HG02885 (cell line): ENCODE measurements at regions not wholly inside any gene's neighbourhood (a gene's known extent, or its start where the extent isn't known, plus 50 kb on each side); places are given as distances from the start of the nearest gene placed in this dataset.

Experiments
- ATAC-seq: cut with Tn5 transposase; IDR thresholded peaks from one replicate; pipeline ENCODE4 v1.9.1; 2021; ENCODE audit warnings: mild to moderate bottlenecking; ENCODE audit not compliant: unreplicated experiment, poor library complexity

GRCh38 chr3:24958271-24958670 lies 463.6 kb upstream of the THRB start:
- ATAC-seq, result no peak

DNA sequence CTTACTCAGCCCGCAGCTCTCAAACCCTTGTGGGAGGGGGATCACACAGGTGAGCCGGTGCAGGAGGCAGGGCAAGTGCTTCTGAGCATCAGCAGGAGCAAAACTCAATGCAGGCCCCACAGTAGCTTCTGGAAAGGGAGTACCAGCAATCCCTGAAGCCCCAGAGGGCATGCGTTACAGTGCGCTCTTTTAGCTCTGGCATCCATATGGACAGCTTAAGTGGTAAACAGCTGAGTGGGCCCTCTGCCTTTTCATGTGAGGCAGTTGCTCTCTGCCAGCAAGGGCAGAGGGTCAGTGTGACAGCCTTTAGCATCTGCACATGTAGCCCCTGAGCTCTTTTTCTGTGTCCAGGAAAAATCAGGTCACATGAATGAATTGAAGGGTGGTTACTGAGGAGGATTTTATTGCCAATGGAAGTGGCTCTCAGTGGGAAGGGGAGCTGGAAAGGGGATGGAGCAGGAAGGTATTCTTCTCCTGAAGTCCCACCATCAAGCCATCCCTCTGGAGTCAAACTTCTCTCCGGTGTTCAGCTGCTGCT lies 464.3 kb upstream of the THRB start:
- ATAC-seq, result no peak

DNA sequence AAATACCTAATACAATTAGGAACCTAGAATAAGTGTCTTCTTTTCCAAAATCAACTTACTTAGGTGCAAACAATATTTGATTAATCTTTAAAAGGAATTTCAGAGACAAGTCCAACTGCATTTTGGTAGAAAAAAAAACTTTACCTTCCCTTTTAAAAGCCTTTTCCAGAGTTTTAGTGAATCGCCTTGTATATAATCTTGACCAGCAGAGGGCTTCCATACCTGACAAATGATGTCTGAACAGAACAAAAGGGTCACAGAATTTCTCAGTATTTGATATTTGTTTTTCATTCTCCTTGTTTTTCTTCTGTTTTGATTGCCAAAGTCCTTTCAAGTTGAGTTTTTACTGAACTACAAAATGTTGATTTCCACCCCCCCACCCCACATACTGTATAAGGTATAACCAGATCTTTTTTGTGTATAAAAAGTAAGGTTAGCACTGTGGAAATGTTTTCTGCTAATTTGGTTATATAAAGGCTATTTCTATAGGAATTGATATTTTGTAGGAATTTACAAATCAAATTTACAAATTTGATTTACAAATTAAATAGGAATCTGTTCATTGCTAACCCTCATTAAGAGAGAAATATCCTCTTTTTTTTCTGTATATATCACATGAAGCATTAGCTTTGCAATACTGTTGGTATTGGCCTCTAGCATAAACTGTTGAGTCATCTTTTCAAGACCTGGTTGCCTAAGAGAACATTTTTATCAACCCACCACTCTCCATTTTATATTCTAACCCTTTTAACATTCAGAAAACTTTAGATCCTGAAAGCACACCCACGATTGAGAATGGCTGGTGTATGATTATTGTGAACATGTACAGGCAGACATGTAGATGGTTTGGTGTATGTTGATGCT lies 464.1 kb upstream of the RARB start:
- no peak for ATAC-seq

DNA sequence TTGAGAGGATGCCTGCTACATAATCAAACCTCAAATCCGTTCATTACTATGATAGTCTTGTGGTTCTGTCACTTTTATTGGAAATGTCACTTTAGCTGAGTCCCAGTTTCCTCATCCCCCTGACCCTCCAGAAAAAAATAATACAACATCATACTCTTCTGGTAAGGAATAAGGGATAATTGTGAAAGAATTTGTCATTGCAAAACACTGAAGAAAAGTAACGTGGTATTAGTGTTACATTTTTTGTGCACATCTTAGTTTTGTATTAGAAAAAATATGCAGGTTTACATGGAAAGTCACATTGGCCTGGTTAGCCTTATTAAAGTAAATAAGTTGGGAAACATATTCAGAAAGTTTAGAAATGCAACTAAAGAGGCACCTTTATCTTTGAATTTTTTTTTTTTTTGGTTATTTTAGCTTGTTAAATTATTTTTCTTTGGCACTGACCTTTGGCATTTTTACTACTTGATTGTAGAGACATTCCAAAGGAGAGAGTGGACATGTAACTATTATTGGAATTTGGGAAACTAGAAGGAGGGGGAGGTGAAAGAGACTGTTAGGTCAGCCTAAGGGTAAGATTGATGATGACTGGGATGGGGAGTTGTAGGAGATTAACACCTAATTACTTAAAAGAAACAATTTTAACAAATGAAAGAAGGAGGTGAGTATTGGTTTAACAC lies 462.2 kb upstream of the RARB start:
- ATAC-seq, result no peak

DNA sequence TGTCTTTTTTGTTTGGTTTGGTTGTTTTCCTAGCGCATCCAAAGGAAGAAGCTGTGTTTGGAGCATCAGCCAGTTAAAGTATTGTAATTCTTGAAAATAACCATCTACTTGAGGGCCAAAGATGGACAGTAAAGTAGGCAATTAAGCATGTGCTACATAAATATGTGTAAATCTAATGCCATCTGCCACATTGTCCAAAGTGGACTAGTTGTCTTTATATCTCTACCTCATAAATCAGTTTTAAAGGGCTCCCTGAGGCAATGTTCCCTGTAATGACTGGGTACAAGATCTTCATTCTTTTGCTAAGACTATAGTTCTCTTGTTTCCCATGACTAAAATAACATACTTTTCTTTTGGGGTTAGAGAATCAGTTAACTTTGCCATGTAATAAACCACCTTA lies 460.0 kb upstream of the RARB start:
- ATAC-seq, result no peak

- no peak for ATAC-seq
Observed at GRCh38 chr3:24972491-24972890, 455.6 kb upstream of the RARB start.

DNA sequence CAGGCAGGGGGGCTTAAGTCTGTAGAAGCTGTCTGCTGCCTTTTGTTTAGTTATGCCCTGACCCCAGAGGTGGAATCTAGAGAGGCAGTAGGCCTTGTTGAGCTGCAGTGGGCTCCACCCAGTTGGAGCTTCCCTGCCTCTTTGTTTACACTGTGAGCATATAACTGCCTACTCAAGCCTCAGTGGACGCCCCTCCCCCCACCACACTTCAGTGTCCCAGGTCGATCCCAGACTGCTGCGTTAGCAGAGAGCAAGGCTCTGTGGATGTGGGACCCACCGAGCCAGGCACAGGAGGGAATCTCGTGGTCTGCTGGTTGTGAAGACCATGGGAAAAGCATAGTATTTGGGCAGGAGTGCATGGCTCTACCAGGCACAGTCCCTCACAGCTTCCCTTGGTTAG lies 446.8 kb upstream of the RARB start:
- ATAC-seq, result no peak

DNA sequence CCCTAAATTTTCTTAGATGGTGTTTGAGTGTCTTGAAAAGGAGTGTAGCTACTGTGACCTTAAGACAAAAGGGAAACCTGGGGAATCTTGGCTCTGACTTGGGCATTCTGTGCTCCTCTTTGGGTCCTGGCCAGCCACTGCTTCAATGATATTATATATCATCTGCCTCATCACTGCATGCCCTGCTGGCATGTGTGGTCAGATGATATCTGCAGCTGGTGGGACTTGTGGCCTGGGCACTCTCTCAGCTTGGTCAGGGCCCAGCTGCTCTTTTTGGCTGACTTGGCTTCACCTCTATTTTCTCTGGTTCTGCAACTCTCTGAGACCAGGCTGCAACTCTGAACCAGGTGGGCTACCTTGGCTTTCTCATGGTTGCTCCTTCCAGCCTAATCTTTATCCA lies 446.1 kb upstream of the RARB start:
- no peak for ATAC-seq

DNA sequence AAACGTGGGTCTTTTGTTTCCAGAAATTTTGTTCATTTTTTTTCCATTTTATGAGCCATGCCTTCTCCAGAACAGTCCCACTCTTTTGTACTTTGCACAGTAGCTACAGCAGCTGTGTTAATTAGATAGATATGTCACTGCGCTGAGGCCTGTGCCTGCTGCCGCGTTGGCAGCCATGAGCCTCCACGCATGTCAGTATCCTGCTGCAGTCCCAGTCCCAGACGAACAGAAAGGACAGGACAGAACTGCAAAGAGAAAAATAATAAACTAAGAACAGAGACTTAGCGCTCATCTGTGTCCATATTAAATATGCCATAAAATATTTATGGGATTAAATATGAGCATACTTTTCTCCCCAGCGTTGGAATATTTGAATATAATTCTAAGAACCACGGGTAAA lies 442.4 kb upstream of the RARB start:
- ATAC-seq, result no peak

DNA sequence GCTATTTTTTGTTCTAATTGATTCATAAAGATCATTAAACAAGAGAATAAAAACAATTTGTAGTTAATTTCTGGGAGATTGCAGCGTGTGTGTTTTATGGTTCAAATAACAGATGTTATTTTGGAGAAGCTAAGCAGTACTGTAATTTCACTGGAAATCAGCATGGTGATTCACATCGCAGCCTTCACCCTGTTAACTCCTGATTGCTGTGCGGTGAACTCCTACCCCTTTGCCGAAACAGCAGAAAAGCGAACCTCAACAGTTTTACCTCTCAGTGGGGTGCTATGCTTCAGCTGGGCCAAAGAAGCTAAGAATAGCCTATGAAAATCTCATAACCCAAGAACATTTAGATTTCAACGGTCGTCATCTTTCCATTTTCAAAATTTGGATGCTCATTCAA lies 441.5 kb upstream of the RARB start:
- ATAC-seq, result no peak

GRCh38 chr3:24999357-24999756 lies 428.7 kb upstream of the RARB start:
- ATAC-seq, result no peak

GRCh38 chr3:25000971-25001591 lies 427.0 kb upstream of the RARB start:
- no peak for ATAC-seq

- ATAC-seq, result no peak
Observed at GRCh38 chr3:25002052-25002451, 426.0 kb upstream of the RARB start.

GRCh38 chr3:25007974-25008658 lies 419.9 kb upstream of the RARB start:
- ATAC-seq, result peak; percentile 99

- ATAC-seq, result no peak
Observed at GRCh38 chr3:25009665-25010064, 418.4 kb upstream of the RARB start.

DNA sequence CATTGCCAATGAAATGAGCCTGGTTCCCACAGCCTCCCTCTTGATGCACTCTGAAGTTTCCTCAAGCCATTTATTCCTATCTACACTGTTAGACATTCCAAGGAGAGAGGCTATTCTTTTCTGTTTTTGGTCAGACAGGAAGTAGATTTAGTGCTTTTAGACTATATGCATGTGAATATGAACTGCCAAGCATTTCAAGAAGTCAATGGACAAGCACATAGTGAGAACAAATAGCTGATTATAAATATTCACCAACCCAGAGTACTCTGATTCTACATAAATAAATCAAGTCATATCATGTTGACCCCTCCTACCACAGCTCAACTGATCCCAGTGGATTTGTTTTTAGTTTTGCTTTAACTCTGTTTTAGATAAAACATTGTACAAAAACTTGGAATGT lies 412.5 kb upstream of the RARB start:
- ATAC-seq, result no peak

DNA sequence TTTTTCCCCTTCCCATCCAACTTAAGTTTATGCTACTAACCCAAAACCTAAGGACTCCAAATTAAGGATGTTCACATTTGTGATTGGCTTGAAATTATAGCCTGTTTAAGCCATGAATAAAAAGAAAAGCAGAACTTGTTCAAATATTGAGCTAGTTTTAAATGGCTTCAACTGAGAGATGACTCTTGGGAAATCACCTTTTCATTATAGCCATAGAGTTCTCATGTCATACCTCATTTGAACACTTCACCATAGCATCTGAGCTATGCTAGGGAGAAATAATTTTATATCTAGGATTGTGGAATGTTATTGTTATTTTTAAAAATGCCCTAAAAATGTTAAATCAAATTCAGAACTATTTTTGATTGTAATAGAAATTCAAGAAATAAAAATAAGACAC lies 409.2 kb upstream of the RARB start:
- ATAC-seq, result no peak

GRCh38 chr3:25019506-25019905 lies 408.6 kb upstream of the RARB start:
- no peak for ATAC-seq

DNA sequence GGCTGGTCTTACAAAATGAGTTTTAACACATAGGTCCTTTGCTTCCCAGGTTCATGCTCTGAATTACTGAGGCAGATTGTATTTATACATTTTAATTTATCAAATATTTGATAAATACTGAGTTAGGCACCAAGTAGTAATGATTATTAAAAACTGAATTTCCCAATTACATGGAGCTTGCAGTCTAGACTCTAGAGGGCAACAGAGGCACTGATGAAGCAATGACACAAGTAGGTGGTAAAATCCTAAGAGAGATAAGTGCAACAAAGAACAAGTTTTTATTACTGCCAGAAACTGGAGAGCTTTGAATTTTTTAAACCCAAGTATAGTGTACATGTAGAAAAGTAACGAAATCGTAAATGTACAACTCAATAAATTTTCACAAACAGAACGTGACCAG lies 406.2 kb upstream of the RARB start:
- ATAC-seq, result no peak

GRCh38 chr3:25023876-25024275 lies 404.2 kb upstream of the RARB start:
- no peak for ATAC-seq

DNA sequence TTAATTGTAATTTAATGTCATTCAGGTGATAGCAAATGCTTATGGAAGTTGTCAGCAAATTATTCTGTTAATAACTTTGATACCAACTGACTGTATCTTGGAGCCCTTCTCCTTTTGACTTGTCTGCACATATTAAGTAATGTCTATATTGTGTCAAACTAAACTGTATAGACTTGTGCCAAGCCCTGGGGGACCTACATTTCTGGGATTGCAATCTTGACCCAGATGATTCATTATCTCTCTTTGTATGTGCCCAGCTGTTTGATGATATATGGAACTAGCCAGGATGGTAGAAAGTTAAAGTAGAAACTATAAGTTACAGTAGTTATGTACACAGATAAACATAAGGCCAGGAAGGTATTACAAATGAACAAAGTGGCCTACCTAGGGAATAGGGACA lies 402.8 kb upstream of the RARB start:
- ATAC-seq, result no peak
